ENCODE measurements at regions not wholly inside any gene's neighbourhood (a gene's known extent, or its start where the extent isn't known, plus 50 kb on each side); places are given as distances from the start of the nearest gene placed in this dataset.
"Not testable (repeated sequence)": the region's sequence is repeated elsewhere in the genome, so short reads cannot be mapped to it uniquely, and the experiment has no call there.

GRCh38 chr9:29290516-29290915 is 1717.2 kb upstream of the C9orf72 start:
- DNase-seq = no peak

- no peak for DNase-seq
These were observed 1724.3 kb upstream of the C9orf72 start for GRCh38 chr9:29297592-29297991.

DNA sequence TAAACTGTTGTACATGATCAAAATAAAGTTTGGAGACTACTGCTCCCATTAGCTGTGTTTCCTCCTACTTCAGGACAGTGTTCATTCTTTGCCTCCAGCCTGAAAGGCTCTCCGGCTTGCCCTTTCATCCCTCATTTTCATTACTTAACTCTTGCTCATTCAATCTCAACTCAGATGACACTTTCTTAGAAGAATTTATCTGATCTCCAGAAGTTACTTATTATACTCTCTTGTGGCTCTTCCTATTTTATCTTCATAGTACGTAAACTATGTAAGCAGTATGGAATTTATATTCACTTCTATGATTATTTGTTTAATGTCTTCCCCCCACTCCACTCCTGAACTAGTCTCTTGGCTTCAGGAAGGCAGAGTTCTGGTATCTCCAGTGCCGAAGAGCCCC is 1737.9 kb upstream of the C9orf72 start:
- no peak for DNase-seq

DNA sequence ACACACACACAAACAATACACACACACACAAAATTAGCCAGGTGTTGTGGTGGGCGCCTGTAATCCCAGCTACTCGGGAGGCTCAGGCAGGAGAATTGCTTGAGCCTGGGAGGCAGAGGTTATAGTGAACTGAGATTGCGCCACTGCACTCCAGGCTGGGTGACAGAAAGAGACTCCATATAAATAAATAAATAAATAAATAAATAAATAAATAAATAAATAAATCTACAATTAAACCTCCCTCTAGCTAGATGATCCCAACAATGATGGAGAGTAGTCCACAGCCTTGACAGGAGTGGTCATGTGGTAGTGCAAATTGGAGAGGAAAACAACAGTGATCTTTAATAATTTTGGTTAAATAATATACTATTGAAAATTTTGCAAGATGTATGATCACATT is 1739.0 kb upstream of the C9orf72 start:
- no peak for DNase-seq

DNA sequence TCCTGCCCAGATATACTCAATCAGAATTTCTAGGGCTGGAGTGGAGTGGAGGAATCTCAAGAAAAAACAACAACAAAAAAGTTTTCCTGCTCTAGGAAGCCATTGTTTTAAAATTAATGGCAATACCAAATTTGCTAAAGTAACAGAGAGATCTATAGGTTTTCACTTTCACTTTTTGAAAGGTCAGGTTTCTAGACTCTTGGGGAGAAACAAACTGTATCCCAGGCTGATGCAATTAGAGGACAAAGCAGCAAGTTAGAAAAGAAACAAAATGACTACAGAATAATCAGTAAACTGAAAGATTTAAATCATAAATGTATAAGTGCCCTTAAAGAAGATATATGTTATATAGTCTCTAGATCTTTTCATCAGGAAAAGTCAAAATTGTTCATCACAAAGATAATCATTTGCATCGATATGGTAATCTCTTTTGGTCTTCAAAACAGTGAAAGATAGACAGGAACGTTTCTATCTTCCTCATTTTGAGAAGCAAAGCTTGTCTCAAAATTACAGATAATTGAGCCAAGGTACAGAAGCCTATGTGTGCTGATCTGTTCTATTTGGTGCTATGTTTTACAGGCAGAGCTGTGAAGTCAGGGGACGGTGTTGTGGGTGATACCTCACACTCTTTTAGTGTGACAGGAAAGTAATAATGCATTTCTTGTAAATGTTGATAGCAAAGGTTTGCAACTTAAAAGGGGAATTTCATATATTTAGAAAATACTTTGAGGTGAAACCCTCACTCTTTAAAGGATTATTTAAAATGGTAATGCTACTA is 1746.6 kb upstream of the C9orf72 start:
- DNase-seq = no peak

- DNase-seq = no peak
These were observed 1749.0 kb upstream of the C9orf72 start for GRCh38 chr9:29322240-29322639.

- peak; percentile 26 for DNase-seq
These were observed 1752.6 kb upstream of the C9orf72 start for GRCh38 chr9:29325894-29326293.

DNA sequence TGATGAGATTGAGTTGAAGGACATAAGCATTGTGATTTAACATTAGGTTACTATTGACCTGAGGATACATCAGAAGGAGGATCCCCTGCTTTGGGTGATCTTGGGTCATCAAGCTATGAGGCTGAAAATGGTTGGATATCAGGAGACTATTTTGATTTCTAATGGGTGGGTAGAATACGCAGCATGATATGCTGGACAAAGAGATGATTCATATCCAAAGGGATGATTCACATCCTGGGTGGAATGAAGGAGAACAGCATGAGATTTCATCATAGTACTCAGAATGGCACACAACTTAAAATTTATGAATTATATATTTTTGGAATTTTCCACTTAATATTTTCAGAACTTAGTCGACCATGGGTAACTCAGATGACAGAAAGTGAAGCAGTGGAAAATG is 1759.5 kb upstream of the C9orf72 start:
- peak; percentile 20 for DNase-seq

DNA sequence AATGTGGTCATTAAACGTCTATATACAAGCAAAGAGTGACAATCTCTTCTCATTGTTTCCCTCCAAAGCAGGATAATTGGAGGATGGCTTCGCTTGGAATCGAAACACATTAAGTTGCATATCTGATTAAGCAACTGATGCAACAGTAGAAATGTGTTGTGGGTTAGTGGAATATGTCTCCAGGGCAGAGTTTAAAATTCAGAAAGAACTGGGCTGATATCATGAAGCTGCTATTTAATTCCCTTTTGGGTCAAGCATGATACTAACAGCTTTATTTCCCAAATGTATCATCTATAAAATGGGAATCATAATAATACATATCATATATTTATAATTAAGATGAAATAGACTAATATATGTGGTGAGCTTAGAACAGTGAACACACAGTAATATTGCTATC is 1763.0 kb upstream of the C9orf72 start:
- no peak for DNase-seq

DNA sequence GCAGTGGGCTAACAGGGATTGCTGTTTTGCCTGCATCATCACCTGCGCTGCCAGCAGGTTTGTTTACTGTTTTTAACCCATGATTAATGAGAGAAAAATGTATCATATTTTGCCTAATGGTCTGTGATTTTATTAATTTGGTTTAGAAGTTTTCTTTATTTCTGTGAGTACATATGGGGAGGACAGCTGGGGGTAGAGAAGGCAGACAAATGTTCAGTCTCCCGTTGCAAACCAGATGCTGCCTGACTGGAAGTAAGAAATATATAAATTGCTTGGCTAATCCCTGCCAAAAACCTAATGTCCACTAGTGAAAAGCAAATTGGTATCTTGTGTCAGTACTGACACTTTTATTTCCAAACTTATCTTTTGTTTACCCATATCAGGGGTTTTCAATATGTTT is 1766.1 kb upstream of the C9orf72 start:
- DNase-seq = peak; percentile 84

DNA sequence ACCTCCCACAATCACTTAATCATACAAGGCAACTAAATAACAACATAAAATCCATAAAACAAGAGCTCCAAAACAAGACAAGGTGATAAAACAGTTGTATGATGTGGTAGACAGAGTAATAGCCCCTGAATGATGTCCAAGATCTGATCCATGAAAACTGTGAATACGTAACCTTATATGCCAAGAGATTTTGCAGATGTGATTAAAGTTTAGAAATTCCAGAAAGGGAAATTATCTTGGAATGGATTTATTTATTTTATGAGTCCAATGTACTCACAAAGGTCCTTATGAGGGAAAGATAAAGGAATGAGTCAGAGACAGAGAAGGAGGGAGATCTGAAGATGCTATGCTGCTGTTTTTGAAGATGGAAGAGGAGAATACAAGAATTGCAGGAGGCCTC is 1775.7 kb upstream of the C9orf72 start:
- no peak for DNase-seq

GRCh38 chr9:29389421-29389820 is 1816.1 kb upstream of the C9orf72 start:
- DNase-seq = no peak

- DNase-seq = no peak
These were observed 1817.6 kb upstream of the C9orf72 start for GRCh38 chr9:29390859-29391258.

- no peak for DNase-seq
These were observed 1819.8 kb upstream of the C9orf72 start for GRCh38 chr9:29393064-29393463.

- no peak for DNase-seq
These were observed 1821.6 kb upstream of the C9orf72 start for GRCh38 chr9:29394855-29395254.

DNA sequence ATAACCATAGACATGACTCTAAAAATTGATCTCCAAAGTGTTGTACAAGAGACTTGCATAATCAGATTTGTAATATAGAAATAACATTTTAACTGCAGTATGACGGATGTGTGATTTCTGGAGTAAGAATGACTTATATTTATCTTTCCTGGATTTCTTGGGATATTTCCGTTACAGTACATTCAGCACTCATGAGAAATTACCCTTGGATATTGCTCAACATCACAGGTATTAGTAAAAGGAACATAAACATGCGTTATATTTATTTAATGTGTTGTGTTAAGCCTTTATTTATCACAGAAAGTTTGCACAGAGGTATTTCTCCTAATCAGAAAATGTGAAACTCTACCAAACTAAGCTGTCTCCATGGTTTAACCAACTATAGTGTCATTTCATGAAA is 1823.9 kb upstream of the C9orf72 start:
- DNase-seq = no peak

DNA sequence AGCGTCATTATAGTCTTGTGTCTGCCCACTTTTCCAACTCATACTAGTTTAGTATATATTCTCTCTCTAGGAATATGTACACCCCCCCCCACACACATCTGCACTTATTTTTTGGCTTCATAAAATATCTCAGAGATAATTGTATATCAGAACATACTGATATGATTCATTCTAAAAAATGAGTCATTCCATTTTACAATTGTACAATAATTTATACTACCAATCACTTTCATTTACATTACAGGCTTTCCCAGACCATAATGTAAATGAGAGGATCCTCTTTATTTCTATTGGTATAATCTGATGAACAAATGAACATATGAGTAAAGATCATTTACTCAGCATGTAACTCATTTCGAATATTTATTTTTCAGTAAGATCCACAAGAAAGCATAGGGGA is 1842.9 kb upstream of the C9orf72 start:
- DNase-seq = peak; percentile 45

- no peak for DNase-seq
These were observed 1849.2 kb upstream of the C9orf72 start for GRCh38 chr9:29422438-29422837.

DNA sequence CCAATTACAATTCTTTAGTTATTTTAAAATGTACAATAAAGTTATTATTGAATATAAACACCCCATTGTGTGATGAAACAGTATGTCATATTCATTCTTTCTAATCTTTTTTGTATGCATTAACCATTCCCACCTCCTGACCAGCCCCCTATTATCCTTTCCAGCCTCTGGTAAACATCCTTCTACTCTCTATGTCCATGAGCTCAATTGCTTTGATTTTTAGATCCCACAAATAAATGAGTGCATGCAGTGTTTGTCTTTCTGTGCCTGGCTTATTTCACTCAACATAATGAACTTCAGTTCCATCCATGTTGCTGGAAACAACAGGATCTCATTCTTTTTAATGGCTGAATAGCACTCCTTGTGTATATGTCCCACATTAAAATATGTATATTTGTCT is 1858.9 kb upstream of the C9orf72 start:
- DNase-seq = peak; percentile 16

- DNase-seq = not testable (repeated sequence)
These were observed 1859.4 kb upstream of the C9orf72 start for GRCh38 chr9:29432656-29433055.

DNA sequence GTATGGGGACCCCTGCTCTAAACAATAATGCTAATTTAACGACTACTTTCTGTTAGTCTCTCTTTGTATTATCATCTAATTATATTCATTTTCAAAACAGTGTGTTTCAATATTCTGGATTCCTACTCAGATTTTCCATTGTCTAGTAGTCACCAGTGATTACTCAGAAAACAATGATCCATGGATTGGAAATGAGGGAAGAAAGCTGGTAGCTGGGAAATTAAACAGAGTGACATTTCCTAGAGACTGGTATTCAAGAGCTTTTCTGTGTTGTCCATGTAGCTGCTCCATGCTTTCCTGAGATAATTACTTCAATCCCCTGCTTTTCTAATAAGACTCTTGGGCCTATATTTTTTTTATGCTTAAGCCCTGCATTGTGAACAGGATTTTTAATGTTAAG is 1862.1 kb upstream of the C9orf72 start:
- DNase-seq = peak; percentile 52

GRCh38 chr9:29437526-29437925 is 1864.2 kb upstream of the C9orf72 start:
- DNase-seq = no peak

DNA sequence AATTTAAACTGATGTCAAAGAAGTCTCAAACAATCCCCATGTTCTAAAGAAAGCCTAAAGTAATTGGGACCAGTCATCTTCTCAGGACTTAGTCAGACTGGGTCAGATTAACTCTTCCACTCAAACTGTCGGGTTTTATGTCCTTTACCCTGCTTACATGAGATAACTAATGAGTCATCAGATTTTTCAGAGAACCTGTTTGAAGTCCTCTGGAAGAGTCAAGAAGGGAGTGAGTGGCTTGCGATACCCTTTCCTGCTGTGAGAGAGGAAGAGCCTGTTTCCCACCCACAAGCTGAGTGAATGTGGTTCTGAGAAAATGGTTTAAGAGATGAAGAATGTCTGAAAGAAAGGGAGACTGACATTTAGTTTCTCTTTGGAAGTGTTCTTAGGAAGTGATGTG is 1866.7 kb upstream of the C9orf72 start:
- DNase-seq = no peak

DNA sequence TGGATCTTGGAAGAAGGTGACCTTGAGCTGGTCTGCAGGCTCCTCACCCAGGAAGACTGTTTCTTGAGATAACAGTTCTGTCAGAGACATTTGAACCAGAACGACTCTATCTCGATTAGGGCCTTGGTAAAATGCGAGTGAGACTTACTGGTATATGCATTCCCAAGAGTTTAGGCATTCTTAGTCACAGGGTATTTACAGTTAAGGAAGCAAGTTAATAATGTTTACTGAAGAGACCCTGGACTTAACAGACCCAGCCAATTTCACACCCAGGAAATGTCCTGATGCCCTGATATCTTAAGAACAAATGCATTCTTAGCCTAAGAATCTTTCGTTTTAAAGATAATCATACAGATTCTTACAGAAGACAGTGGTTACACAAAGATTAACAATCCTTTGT is 1867.2 kb upstream of the C9orf72 start:
- no peak for DNase-seq

DNA sequence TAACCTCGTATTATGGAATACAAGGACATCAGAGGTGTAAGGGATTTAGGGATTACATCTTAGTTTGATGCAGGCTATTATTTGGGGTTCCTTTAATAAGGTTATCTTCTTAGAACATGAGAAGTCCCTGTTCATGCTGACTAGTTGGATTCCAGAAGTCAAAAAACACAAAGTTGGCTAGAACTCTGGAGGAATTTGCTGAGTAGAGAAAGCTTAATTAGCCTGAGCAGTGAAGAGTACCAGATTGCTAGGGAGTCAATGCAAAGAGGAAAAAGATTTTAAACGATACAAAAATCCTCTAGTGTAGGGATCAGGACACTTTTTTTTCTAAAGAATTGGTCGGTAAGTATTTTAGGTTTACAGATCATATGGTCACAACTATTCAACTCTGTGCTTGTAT is 1872.5 kb upstream of the C9orf72 start:
- DNase-seq = no peak

Measured in NCI-H69 (cell line).